Caki2 (cell line): ENCODE measurements at regions not wholly inside any gene's neighbourhood (a gene's known extent, or its start where the extent isn't known, plus 50 kb on each side); places are given as distances from the start of the nearest gene placed in this dataset.

Experiments used
- DNase-seq: peaks from one replicate; pipeline ENCODE4 v3.0.0-alpha.2; 2015; ENCODE audit warnings: low read depth
- in situ Hi-C: cut with HindIII; loops from 2 replicates; pipeline ENCODE4 v1.10.0; 2016; ENCODE audit warnings: low sequenced_read_pairs, low pct_unique_long_range_greater_than_20kb, mixed read lengths

- in situ Hi-C loops: no loop called here
- no peak for DNase-seq
These were observed 161.4 kb downstream of the PIK3R1 start for GRCh38 chr5:68376935-68377334.

- in situ Hi-C loops: no loop called here
- no peak for DNase-seq
These were observed 162.2 kb downstream of the PIK3R1 start for GRCh38 chr5:68377733-68378132.

GRCh38 chr5:68378204-68378820, 162.8 kb downstream of the PIK3R1 start:
- no peak for DNase-seq
- in situ Hi-C loops: no loop called here

GRCh38 chr5:68379275-68380036, 163.9 kb downstream of the PIK3R1 start:
- in situ Hi-C loops: no loop called here
- DNase-seq: no peak

- in situ Hi-C loops: no loop called here
- no peak for DNase-seq
These were observed 164.5 kb downstream of the PIK3R1 start for GRCh38 chr5:68380078-68380477.

- no peak for DNase-seq
These were observed 165.5 kb downstream of the PIK3R1 start for GRCh38 chr5:68381060-68381459.

GRCh38 chr5:68381909-68382308, 166.4 kb downstream of the PIK3R1 start:
- no peak for DNase-seq
- in situ Hi-C loops: no loop called here

More at GRCh38 chr5:68381060-68381459, 165.5 kb downstream of the PIK3R1 start:
- in situ Hi-C loops: no loop called here

- DNase-seq: no peak
- in situ Hi-C loops: no loop called here
These were observed 167.1 kb downstream of the PIK3R1 start for GRCh38 chr5:68382640-68383039.

- DNase-seq: no peak
- in situ Hi-C loops: no loop called here
These were observed 168.3 kb downstream of the PIK3R1 start for GRCh38 chr5:68383888-68384310.

GRCh38 chr5:68384936-68385594, 169.5 kb downstream of the PIK3R1 start:
- DNase-seq: no peak
- in situ Hi-C loops: no loop called here

GRCh38 chr5:68385936-68386335, 170.4 kb downstream of the PIK3R1 start:
- in situ Hi-C loops: no loop called here
- no peak for DNase-seq

- in situ Hi-C loops: no loop called here
- DNase-seq: no peak
These were observed 171.7 kb downstream of the PIK3R1 start for GRCh38 chr5:68387074-68387796.

GRCh38 chr5:68389618-68390017, 174.1 kb downstream of the PIK3R1 start:
- DNase-seq: no peak
- in situ Hi-C loops: no loop called here

GRCh38 chr5:68392617-68393016, 177.1 kb downstream of the PIK3R1 start:
- no peak for DNase-seq

GRCh38 chr5:68395302-68395701, 179.7 kb downstream of the PIK3R1 start:
- no peak for DNase-seq
- in situ Hi-C loops: no loop called here

More at GRCh38 chr5:68392617-68393016, 177.1 kb downstream of the PIK3R1 start:
- in situ Hi-C loops: no loop called here

- in situ Hi-C loops: no loop called here
- peak; percentile 66 for DNase-seq
These were observed 180.5 kb downstream of the PIK3R1 start for GRCh38 chr5:68395926-68396511.

- in situ Hi-C loops: no loop called here
- DNase-seq: peak; percentile 39
These were observed 181.2 kb downstream of the PIK3R1 start for GRCh38 chr5:68396722-68397121.

- no peak for DNase-seq
- in situ Hi-C loops: no loop called here
These were observed 182.7 kb downstream of the PIK3R1 start for GRCh38 chr5:68398146-68398812.
